ENCODE measurements at regions not wholly inside any gene's neighbourhood (a gene's known extent, or its start where the extent isn't known, plus 50 kb on each side); places are given as distances from the start of the nearest gene placed in this dataset.
"Not testable (repeated sequence)": the region's sequence is repeated elsewhere in the genome, so short reads cannot be mapped to it uniquely, and the experiment has no call there.

DNA sequence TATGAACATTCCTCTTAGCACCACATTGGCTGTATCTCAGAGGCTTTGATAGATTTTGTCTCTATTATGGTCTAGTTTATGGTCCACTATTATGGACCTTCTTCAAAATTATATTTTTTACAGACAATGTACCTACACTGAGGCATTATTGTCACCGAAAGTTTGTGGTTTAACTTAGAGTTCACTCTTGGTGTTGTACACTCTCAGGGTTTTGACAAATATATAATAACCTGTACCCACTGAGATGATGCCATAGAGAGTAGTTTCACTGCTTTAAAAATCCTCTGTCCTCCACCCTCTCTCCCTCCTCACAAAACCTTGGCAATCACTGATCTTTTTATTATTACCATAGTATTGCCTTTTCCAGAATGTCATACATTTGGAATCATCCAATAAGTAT, 528.2 kb downstream of the SLC6A15 start:
- no peak for DNase-seq
- no peaks in the 10 kb centered on the region for H3K36me3 Mint-ChIP-seq (ENCODE audit: low read depth)
- CTCF ChIA-PET = no interaction called here
- no peaks in the 10 kb centered on the region for H3K4me1 Mint-ChIP-seq (ENCODE audit: low read depth)
- ATAC-seq = no peak
- peaks cover 5% of the 10 kb centered on the region for H3K9me3 Mint-ChIP-seq (ENCODE audit: insufficient read depth)
- POLR2A ChIA-PET = no interaction called here
- no peak overlapping the region for H3K4me3 Mint-ChIP-seq
- no peak overlapping the region for H3K27ac Mint-ChIP-seq
- H3K27me3 Mint-ChIP-seq (ENCODE audit: low read depth) = no peaks in the 10 kb centered on the region

DNA sequence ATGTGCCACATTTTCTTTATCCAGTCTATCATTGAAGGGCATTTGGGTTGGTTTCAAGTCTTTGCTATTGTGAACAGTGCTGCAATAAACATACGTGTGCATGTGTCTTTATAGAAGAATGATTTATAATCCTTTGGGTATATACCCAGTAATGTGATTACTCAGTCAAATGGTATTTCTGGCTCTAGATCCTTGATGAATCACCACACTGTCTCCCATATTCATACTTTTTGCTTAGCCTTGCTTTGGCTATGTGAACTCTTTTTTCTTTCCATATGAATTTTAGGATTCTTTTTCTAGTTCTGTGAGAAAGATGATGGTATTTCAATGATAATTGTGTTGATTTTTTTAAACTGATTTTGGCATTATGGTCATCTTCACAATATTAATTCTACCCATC, 530.1 kb downstream of the SLC6A15 start:
- H3K9me3 Mint-ChIP-seq (ENCODE audit: insufficient read depth); POLR2A ChIA-PET; ATAC-seq; H3K27me3 Mint-ChIP-seq (ENCODE audit: low read depth); H3K4me1 Mint-ChIP-seq (ENCODE audit: low read depth); CTCF ChIA-PET; DNase-seq; H3K27ac Mint-ChIP-seq; H3K4me3 Mint-ChIP-seq; H3K36me3 Mint-ChIP-seq (ENCODE audit: low read depth): not testable (repeated sequence)

DNA sequence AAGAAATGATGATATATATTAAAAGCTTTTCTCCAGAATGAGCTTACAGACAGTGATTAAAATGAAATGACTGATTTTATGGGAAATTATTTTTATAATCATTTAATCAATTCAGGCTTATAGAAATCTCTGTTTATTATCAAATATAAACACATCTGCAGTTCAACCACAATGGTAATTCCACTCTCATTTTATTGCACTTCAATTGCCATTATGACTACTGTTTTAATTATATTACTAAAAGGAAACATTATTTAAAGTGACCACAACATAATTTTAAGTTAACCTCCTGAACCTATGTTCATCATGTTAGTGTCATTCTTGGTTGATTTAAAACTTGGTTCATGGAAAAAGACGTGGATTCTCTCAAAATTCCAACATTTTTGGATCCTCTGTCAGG, 536.3 kb downstream of the SLC6A15 start:
- no peaks in the 10 kb centered on the region for H3K9me3 Mint-ChIP-seq (ENCODE audit: insufficient read depth)
- H3K4me3 Mint-ChIP-seq = no peak overlapping the region
- CTCF ChIA-PET = no interaction called here
- H3K36me3 Mint-ChIP-seq (ENCODE audit: low read depth) = no peaks in the 10 kb centered on the region
- no peak for DNase-seq
- H3K27me3 Mint-ChIP-seq (ENCODE audit: low read depth) = no peaks in the 10 kb centered on the region
- POLR2A ChIA-PET = no interaction called here
- ATAC-seq = no peak
- H3K27ac Mint-ChIP-seq = no peak overlapping the region
- no peaks in the 10 kb centered on the region for H3K4me1 Mint-ChIP-seq (ENCODE audit: low read depth)

DNA sequence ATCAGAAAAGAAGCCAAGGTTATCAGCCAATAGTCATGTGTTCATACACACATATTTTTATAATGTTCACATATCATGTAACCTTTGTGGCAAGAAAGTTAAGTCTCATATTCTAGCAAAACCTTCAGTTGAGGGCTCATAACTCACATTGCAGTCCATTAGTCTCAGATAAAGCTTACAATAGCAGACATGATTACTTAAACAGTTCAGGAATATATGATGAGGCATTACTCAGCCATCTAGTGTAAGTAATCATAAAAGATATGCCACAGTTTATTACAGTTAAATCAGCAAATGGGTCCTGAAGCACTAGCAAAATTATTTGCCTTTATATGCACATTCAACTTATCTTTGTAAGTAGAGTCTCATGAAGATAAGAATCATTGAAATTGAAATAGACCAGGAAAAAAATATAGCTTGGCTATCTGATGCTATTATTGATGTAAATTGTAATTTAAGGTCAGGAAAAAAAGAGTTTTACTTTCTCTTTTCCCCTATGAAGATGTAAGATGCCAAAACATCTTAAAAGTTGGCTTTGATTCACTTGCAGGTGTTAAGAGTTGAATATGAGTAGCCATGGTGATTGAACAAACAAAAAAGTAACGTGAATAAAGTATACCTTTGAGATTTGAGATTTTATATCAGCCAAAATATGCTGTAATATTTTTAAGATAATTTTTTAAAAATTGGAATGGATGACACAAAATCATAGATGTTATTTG, 537.0 kb downstream of the SLC6A15 start:
- Mint-ChIP-seq H3K27me3 (ENCODE audit: low read depth) (no peaks in the 10 kb centered on the region), H3K27ac (no peak overlapping the region), H3K36me3 (ENCODE audit: low read depth) (no peaks in the 10 kb centered on the region), H3K9me3 (ENCODE audit: insufficient read depth) (no peaks in the 10 kb centered on the region), H3K4me1 (ENCODE audit: low read depth) (no peaks in the 10 kb centered on the region), H3K4me3 (no peak overlapping the region)
- CTCF ChIA-PET = no interaction called here
- ATAC-seq (no peak), DNase-seq (no peak)
- POLR2A ChIA-PET = no interaction called here

DNA sequence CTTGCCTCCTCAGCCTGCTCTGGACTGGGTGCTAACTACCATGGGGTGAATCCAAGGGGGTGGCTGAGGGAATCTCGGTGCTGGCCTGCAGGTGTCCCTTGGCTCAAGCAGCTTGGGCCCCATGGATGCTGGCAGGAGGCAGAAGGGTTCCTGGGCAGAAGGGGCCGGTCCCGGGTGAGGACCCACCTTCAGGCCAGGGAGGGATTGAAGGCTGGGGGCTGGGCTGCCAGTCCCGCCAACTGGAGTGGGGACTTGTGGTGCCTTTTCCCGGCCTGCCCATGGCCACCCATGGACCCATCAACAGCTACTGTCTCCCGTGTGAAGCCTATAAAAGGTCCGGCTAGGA, 550.1 kb downstream of the SLC6A15 start:
- POLR2A ChIA-PET = no interaction called here
- DNase-seq = no peak
- no peak for ATAC-seq
- Mint-ChIP-seq H3K9me3 (ENCODE audit: insufficient read depth) (peaks cover 5% of the 10 kb centered on the region), H3K27ac (no peak overlapping the region), H3K4me1 (ENCODE audit: low read depth) (no peaks in the 10 kb centered on the region), H3K36me3 (ENCODE audit: low read depth) (no peaks in the 10 kb centered on the region), H3K27me3 (ENCODE audit: low read depth) (no peaks in the 10 kb centered on the region), H3K4me3 (no peak overlapping the region)
- CTCF ChIA-PET = no interaction called here

DNA sequence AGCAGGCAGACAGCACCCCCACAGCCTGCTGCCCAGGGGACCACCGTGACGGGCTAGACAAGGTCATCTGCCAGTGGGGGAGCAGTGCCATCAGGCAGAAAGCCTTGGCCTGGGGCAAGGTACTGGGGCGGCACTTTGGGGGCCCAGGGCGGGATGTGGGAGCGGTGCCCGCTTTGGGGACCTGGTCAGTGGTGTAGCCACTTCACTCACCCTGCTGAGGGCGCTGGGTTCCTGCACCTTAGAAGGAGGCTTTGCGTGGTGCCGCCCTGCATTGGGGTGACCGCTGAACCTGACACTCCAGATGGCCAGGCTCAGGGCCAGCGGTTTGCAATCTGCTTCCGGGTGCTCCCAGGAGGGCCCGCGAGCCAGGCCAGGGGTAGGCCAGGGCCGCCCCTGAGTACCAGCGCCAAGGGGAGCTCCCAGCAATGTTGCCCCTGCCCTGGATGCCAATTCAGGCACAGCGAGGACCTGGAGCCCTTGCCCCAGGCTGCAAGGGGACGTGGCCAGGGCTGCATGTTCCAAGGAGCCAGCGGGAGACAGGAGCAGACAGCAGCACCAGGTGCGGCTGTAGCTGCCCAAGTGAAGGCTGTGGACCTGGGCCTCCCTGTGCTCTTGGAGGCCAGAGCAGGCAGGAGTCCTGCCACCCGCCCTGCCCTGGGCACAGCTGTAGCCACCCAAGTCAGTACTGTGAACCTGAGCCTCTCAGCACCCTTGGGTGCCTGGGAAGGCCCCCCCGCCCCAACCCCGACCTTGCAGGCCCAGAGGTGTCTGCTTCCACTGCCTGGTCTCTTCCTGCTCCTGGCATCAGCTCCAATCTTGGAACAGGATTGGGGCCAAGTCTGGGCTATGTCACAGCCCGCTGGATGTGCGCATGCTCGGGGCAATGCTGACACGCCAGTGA, 550.7 kb downstream of the SLC6A15 start:
- ChIA-PET CTCF (no interaction called here), POLR2A (no interaction called here)
- H3K4me3 Mint-ChIP-seq = no peak overlapping the region
- H3K27ac Mint-ChIP-seq = no peak overlapping the region
- no peak for ATAC-seq
- no peaks in the 10 kb centered on the region for H3K36me3 Mint-ChIP-seq (ENCODE audit: low read depth)
- H3K9me3 Mint-ChIP-seq (ENCODE audit: insufficient read depth) = peaks cover 5% of the 10 kb centered on the region
- no peak for DNase-seq
- H3K4me1 Mint-ChIP-seq (ENCODE audit: low read depth) = no peaks in the 10 kb centered on the region
- H3K27me3 Mint-ChIP-seq (ENCODE audit: low read depth) = no peaks in the 10 kb centered on the region

DNA sequence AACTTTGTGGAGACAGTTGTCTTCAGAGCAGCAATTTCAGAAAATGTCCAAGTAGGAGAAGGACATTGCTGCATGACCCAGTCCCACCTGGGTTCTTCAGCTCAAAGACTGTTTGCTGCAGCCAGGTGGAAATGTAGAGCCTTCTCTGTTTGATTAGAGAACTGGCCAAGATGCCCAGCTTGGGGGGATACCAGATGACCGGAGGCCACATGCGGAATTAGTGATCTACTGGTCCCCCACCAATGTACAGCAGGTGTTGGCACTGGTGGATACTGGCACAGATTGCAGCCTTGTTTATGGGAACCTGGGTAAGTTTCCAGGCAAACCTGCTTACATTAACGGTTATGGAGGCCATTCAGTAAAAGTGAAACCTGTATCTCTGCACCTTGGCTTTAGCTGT, 555.3 kb downstream of the SLC6A15 start:
- no peaks in the 10 kb centered on the region for H3K27me3 Mint-ChIP-seq (ENCODE audit: low read depth)

DNA sequence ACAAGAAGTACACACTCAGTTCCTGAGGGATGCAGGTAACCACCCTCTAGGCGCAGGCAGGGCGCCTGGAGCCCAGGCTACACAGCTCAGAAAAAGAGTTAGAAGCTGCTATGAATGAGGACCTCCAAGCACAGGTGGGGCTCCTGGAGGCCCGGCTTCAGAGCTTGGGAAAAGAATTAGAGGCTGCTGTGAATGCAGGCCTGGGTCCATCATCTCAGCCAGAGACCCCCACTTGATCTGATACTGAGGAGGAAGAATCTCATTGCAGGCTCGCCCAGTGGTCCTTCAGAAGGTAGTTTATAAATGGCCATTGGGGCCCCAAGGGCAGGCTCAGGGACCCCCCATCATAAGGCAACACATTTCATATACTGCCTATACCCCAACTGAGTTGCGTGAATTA, 556.4 kb downstream of the SLC6A15 start:
- no peak for ATAC-seq
- H3K4me1 Mint-ChIP-seq (ENCODE audit: low read depth) = no peaks in the 10 kb centered on the region
- no peaks in the 10 kb centered on the region for H3K27me3 Mint-ChIP-seq (ENCODE audit: low read depth)
- H3K4me3 Mint-ChIP-seq = no peak overlapping the region
- ChIA-PET POLR2A (no interaction called here), CTCF (no interaction called here)
- no peaks in the 10 kb centered on the region for H3K36me3 Mint-ChIP-seq (ENCODE audit: low read depth)
- H3K27ac Mint-ChIP-seq = no peak overlapping the region
- peaks cover 9% of the 10 kb centered on the region for H3K9me3 Mint-ChIP-seq (ENCODE audit: insufficient read depth)
- no peak for DNase-seq

More for the DNA sequence above, 555.3 kb downstream of the SLC6A15 start:
- Mint-ChIP-seq H3K27ac (no peak overlapping the region), H3K9me3 (ENCODE audit: insufficient read depth) (peaks cover 9% of the 10 kb centered on the region), H3K36me3 (ENCODE audit: low read depth) (no peaks in the 10 kb centered on the region), H3K4me1 (ENCODE audit: low read depth) (no peaks in the 10 kb centered on the region), H3K4me3 (no peak overlapping the region)
- DNase-seq (no peak), ATAC-seq (no peak)
- POLR2A ChIA-PET = no interaction called here
- CTCF ChIA-PET = no interaction called here

DNA sequence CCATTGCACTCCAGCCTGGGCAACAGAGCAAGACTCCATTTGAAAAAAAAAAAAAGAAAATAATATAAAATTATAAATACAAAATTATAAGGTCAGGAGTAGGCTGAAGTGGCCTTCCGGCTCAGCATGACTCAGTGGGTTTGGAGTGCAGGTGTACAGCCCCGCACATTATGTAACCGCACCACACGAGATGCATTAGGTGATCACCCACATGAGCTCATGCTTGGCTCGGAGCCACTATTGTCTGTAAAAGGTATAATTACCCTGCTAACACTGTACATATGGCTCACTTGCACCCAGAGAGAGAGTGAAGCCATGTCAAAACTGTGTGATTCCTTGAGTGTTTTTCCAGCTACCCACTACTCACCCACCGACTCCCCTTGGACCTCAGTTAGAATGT, 557.0 kb downstream of the SLC6A15 start:
- ATAC-seq (no peak), DNase-seq (no peak)
- Mint-ChIP-seq H3K27ac (no peak overlapping the region), H3K36me3 (ENCODE audit: low read depth) (no peaks in the 10 kb centered on the region), H3K4me1 (ENCODE audit: low read depth) (no peaks in the 10 kb centered on the region), H3K9me3 (ENCODE audit: insufficient read depth) (peaks cover 9% of the 10 kb centered on the region), H3K27me3 (ENCODE audit: low read depth) (no peaks in the 10 kb centered on the region), H3K4me3 (no peak overlapping the region)
- ChIA-PET CTCF (no interaction called here), POLR2A (no interaction called here)

DNA sequence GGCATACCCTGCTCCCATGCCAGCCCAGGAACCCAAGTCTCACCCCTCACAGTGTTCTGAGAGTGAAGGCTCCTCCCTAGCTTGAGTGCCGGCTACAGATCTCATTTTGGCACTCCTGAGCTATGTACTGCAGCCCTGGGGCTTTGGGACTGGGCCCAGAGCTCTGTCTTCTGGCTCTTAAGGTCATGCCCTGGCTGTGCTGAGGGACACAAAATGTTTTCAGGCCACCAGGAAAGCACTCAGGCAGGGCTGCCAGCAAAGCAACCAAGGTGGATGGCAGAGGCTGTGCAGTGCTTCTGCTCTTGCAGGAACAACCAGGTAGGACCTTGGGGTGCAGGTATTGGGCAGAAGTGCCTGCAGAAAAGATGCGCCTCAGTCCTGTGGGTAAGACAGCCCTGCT, 564.0 kb downstream of the SLC6A15 start:
- peaks cover 11% of the 10 kb centered on the region for H3K9me3 Mint-ChIP-seq (ENCODE audit: insufficient read depth)
- CTCF ChIA-PET = no interaction called here
- ATAC-seq (no peak), DNase-seq (no peak)
- POLR2A ChIA-PET = no interaction called here
- H3K4me1 Mint-ChIP-seq (ENCODE audit: low read depth) = no peaks in the 10 kb centered on the region
- H3K4me3 Mint-ChIP-seq = no peak overlapping the region
- no peaks in the 10 kb centered on the region for H3K36me3 Mint-ChIP-seq (ENCODE audit: low read depth)
- no peak overlapping the region for H3K27ac Mint-ChIP-seq
- no peaks in the 10 kb centered on the region for H3K27me3 Mint-ChIP-seq (ENCODE audit: low read depth)

DNA sequence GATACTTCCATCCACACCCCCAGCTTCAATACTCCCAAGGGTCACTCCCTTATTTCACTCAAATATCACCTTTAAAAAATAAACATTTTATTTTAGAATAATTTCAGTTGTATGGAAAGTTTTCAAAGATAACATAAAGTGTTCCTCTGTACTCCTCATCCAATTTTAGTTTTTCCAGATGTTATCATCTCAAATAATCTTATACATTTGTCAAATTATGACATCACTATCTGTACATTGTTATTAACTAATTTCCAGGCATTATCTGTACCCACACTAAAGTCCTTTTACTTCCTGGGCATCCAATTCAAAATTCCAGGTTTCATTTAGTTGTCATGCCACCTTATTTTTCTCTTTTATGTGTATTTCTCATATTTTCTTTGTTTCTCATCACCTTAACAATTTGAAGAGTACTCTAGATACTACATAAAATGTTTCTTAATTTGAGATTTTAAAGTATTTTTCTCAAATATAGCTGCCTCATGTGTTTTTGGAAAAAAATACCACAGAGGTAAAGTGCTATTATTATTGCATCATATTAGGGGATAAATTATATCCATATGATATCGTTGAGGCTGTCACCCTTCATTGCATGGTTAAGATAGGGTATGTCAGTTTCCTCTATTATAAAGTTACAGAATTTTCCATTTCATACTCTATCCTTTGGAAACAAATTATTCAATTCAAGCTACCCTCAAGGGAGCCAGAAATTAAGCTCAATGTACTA, 571.0 kb downstream of the SLC6A15 start:
- ATAC-seq (no peak), DNase-seq (no peak)
- H3K4me1 Mint-ChIP-seq (ENCODE audit: low read depth) = no peaks in the 10 kb centered on the region
- no peak overlapping the region for H3K27ac Mint-ChIP-seq
- H3K27me3 Mint-ChIP-seq (ENCODE audit: low read depth) = no peaks in the 10 kb centered on the region
- H3K4me3 Mint-ChIP-seq = no peak overlapping the region
- CTCF ChIA-PET = no interaction called here
- peaks cover 6% of the 10 kb centered on the region for H3K9me3 Mint-ChIP-seq (ENCODE audit: insufficient read depth)
- no peaks in the 10 kb centered on the region for H3K36me3 Mint-ChIP-seq (ENCODE audit: low read depth)
- POLR2A ChIA-PET = no interaction called here

DNA sequence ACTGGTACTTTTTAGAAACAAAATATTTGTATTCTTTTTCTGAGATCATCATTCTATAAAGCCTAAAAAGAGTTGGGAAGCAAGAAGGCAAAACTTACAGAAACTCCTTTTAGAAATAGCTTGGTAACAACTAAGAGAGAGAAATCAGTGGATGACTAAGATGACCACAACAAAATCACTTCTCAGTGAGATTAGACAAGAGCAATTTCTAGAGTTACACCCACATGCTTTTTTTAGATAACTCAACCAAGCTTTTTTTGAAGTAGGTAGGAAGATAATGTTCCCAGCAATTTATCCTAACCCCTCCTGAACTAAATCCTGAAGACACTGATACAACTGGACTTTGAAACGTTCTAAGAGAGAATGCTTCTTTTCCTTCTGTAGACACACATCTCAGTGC, 576.4 kb downstream of the SLC6A15 start:
- H3K9me3 Mint-ChIP-seq (ENCODE audit: insufficient read depth) = peaks cover 6% of the 10 kb centered on the region
- H3K27me3 Mint-ChIP-seq (ENCODE audit: low read depth) = no peaks in the 10 kb centered on the region
- no peak overlapping the region for H3K27ac Mint-ChIP-seq
- no peak for DNase-seq
- POLR2A ChIA-PET = no interaction called here
- no peaks in the 10 kb centered on the region for H3K36me3 Mint-ChIP-seq (ENCODE audit: low read depth)
- CTCF ChIA-PET = no interaction called here
- no peak for ATAC-seq
- H3K4me1 Mint-ChIP-seq (ENCODE audit: low read depth) = no peaks in the 10 kb centered on the region
- H3K4me3 Mint-ChIP-seq = no peak overlapping the region
